Upper lobe of left lung (tissue), 6 donors: ENCODE measurements at regions not wholly inside any gene's neighbourhood (a gene's known extent, or its start where the extent isn't known, plus 50 kb on each side); places are given as distances from the start of the nearest gene placed in this dataset.

Experiments used
- ATAC-seq, 2 donors: fragments of 200-7000 bp; cut with Tn5 transposase; one replicate each; pipeline ENCODE4 v1.9.1; 2022; ENCODE audit warnings: mild to moderate bottlenecking in 2 of 2, moderate library complexity in 2 of 2; ENCODE audit not compliant: low FRiP score in 2 of 2
- DNase-seq, 2 donors: peaks; one replicate each; pipeline ENCODE4 v3.0.0-alpha.2; 2019 to 2020
- H3K27ac ChIP-seq, 4 donors: fragments of 200-600 bp; sonication (generic); one replicate each; pipeline ENCODE4 v1.5.1; 2016 to 2019
- H3K27me3 ChIP-seq, 4 donors: fragments of 200-600 bp; sonication (generic); one replicate each; pipeline ENCODE4 v1.5.1; 2017 to 2019
- H3K36me3 ChIP-seq, 4 donors: fragments of 200-600 bp; sonication (generic); one replicate each; pipeline ENCODE4 v1.5.1; 2016 to 2019
- H3K4me1 ChIP-seq, 4 donors: fragments of 200-600 bp; sonication (generic); one replicate each; pipeline ENCODE4 v1.5.1; 2018 to 2019
- H3K4me3 ChIP-seq, 4 donors: fragments of 200-600 bp; sonication (generic); one replicate each; pipeline ENCODE4 v1.5.1; 2017 to 2019; ENCODE audit warnings: mild to moderate bottlenecking in 2 of 4, moderate library complexity in 1 of 4
- H3K9me3 ChIP-seq, 4 donors: fragments of 200-600 bp; sonication (generic); one replicate each; pipeline ENCODE4 v1.5.1; 2018 to 2019
- CTCF ChIP-seq, 6 experiments: fragments of 450-650 bp in 4 of 6; fragments of 200-600 bp in 2 of 6; sonication (generic) in 2 of 6; IDR thresholded peaks; one replicate each; pipeline ENCODE4 v1.5.1; 2016 to 2019; ENCODE audit warnings: antibody characterized with exemption in 6 of 6
- EP300 ChIP-seq, 4 donors: sonication (generic); formaldehyde crosslinking; IDR thresholded peaks; one replicate each; pipeline ENCODE4 v1.5.1; 2017; ENCODE audit warnings: antibody characterized with exemption in 4 of 4, control low read depth in 2 of 4
- POLR2A ChIP-seq, 4 donors: fragments of 450-650 bp; IDR thresholded peaks; one replicate each; pipeline ENCODE4 v1.5.1; 2016 to 2017; ENCODE audit warnings: antibody characterized with exemption in 4 of 4, mild to moderate bottlenecking in 2 of 4
- POLR2AphosphoS5 ChIP-seq, 2 donors: sonication (generic); formaldehyde crosslinking; IDR thresholded peaks; one replicate each; pipeline ENCODE4 v1.5.1; 2017; ENCODE audit warnings: antibody characterized with exemption in 2 of 2
- WGBS, 2 donors: methylation state at CpG; one replicate each; pipeline ENCODE4 v1.1.5; 2017 to 2018; 5-methylcytosine and 5-hydroxymethylcytosine counted together
- small RNA-seq, 4 donors: library from RNA; depleted of rRNA; stranded (forward); fragments of <200 nt; gene quantifications; one replicate each; pipeline ENCODE3, GENCODE V24; 2016
- donor health status: DM: no; HTN: no; CAD: no; lungs with moderate emphysema.
- donor health status: DM: no; HTN: yes; CAD: no; lungs with severe emphysema.

- H3K27me3 ChIP-seq = no peaks in the 10 kb centered on the region
- H3K9me3 ChIP-seq = no peaks in the 10 kb centered on the region
- H3K4me1 ChIP-seq = no peaks in the 10 kb centered on the region
- H3K27ac ChIP-seq = no peak overlapping the region
- DNase-seq (no peak), ATAC-seq (no peak)
- no peaks in the 10 kb centered on the region for H3K36me3 ChIP-seq
- H3K4me3 ChIP-seq = no peak overlapping the region
- WGBS, 2 donors = 83 to 90% methylated on average over 2 of the region's 2 CpGs
- no peak for TF ChIP-seq POLR2A (IDR thresholded peaks at IDR 0.05)
- no peak for TF ChIP-seq POLR2AphosphoS5 (IDR thresholded peaks at IDR 0.05)
- no peak for TF ChIP-seq CTCF (IDR thresholded peaks at IDR 0.05)
- TF ChIP-seq EP300 (IDR thresholded peaks at IDR 0.05) = no peak
These were observed 120.0 kb upstream of the B3GALT2 start for GRCh38 chr1:193306430-193306829.

Small RNA genes in the stretch of these regions (small RNA-seq; reads per million reads assigned to genes)
- 0 reads per million in 4 donors for gene RNU6-983P
